Inflammatory macrophage treated with lipopolysaccharide for 4 hours (primary cell): ENCODE measurements at regions not wholly inside any gene's neighbourhood (a gene's known extent, or its start where the extent isn't known, plus 50 kb on each side); places are given as distances from the start of the nearest gene placed in this dataset.
A peak's percentile ranks its signal among the peaks of the same experiment; 100 is the strongest.
"Not testable (repeated sequence)": the region's sequence is repeated elsewhere in the genome, so short reads cannot be mapped to it uniquely, and the experiment has no call there.

ENCODE experiments used
- DNase-seq: peaks from one replicate; pipeline ENCODE4 v3.0.0-alpha.2; 2020

DNA sequence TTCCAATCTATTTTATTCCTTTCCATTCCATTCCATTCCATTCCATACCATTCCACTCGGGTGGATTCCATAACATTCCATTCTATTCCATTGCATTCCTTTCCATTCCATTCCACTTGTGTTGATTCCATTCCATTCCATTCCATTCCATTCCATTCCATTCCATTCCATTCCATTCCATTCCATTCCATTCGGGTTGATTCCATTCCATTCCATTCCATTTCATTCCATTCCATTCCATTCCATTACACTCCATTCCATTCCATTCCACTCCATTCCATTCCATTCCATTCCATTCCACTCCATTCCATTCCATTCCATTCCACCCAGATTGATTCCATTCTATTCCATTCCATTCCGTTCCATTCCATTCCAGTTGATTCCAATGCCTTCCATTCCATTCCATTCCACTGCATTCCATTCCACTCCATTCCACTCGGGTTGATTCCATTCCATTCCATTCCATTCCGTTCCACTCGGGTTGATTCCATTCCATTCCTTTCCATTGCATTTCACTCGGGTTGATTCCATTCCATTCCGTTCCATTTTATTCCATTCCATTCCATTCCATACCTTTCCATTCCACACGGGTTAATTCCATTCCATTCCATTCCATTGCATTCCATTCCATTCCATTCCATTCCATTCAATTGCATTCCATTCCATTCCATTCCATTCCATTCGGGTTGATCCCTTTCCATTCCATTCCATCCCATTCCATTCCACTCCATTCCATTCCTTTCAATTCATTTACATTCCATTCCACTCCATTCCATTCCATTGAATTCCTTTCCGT lies 168.4 kb downstream of the CWH43 start:
- DNase-seq, result peak; percentile 52

DNA sequence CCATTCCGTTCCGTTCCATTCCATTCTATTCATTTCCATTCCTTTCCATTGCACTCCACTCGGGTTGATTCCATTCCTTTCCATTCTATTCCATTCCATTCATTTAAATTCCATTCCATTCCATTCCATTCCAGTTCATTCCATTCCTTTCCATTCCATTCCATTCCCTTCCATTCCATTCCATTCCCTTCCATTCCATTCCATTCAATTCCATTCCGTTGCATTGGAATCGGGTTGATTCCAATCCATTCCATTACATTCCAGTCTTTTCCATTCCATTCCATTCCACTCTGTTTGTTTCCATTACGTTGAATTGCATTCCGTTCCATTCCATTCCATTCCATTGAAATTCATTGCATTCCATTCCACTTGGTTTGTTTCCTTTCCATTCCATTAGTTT lies 169.2 kb downstream of the CWH43 start:
- DNase-seq, result not testable (repeated sequence)

DNA sequence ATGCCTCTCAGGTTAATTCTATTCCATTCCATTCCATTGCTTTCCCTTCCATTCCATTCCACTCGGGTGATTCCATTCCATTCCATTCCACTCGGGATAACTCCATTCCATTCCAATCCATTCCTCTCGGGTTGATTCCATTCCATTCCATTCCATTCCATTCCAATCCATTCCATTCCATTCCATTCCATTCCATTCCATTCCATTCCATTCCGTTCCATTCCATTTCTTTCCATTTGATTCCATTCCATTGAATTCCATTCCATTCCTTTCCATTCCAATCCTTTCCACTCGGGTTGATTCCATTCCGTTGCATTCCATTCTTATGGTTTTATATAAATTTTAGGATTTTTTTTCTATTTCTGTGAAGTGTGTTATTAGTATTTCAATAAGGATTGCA lies 170.2 kb downstream of the CWH43 start:
- not testable (repeated sequence) for DNase-seq

DNA sequence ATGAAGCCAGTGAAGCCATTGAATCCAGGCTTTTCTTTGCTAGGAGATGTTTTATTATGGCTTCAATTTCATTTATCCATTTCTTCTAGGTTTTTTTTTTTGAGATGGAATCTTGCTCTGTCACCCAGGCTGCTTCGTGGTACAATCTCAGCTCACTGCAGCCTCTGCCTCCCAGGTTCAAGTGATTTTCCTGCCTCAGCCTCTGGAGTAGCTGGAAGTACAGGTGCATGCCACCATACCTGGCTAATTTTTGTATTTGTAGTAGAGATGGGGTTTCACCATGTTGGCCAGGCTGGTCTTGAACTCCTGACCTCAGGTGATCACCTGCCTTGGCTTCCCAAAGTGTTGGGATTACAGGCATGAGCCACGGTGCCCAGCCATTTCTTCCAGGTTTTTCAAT lies 171.6 kb downstream of the CWH43 start:
- not testable (repeated sequence) for DNase-seq

DNA sequence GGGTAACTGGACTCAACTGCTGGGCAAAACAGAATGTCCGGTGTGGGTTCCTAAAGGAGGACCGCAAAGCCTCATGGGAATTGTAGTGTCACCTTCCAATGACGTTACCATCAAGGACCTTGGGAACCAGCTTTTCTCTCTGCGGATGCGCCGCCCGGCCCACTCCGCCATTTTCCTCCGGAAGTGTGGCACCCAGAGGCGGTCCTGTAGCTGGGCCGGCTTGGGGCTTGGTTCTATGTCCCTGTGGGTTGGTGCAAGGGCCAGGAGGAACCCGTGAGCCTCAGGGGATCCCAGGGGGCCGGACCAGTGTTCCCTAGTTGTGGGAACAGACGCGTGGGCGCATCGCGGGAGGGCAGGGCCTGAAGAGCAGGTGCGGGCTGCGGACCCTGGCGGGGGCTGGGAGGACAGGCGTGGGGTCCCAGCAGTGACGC lies 175.1 kb downstream of the CWH43 start:
- DNase-seq, result not testable (repeated sequence)

DNA sequence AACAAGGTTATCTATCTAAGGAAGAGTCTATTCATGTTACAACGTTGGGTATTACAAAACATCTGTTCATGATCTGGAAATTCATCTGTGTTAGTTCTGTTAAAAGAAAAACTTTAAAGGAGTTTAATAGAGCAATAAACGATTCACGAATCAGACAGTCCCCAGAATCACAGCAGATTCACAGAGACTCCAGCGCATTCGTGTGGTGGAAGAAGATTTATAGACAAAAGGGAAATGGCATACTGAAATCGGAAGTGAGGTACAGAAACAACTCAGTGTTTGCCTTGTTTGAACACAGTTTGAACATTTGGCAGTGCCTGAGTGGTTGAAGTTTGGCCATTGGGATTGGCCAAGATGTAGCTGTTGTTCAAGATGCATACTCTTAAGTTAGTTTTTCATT lies 178.8 kb downstream of the CWH43 start:
- not testable (repeated sequence) for DNase-seq

DNA sequence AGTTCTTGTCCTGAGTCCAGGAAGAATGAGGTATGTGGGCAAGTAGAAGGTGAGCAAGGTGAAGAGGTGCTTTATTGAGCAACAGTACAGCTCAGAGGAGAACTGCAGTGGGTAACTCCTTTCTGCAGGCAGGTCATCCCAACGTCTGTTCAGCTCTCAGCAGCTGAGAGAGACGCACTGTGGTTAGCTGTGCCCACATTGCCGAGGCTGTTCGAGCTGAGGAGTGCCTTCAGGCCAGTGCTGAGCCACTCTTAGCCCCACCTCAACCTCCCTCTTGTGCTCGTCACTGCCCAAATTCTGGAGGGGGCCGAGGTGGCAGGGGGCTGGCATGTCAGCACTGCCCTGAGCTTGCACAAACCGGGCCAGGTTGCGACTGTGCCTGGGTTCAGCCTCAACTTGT lies 191.8 kb downstream of the CWH43 start:
- DNase-seq, result not testable (repeated sequence)

DNA sequence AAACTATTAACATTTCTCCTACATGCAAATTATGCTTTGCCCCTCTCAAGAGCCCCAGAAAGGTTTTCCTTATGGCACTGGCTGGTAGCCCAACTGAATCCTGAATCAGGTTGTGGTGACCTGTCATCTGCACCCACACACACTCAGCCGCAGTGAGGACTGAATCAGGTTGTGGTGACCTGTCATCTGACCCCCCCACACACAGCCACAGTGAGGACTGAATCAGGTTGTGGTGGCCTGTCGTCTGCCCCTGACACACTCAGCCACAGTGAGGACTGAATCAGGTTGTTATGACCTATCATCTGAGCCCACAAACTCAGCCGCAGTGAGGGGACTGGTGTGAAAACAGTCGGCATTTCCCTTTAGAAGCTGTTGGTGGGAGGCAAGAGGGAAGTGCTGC lies 195.0 kb downstream of the CWH43 start:
- DNase-seq, result not testable (repeated sequence)

DNA sequence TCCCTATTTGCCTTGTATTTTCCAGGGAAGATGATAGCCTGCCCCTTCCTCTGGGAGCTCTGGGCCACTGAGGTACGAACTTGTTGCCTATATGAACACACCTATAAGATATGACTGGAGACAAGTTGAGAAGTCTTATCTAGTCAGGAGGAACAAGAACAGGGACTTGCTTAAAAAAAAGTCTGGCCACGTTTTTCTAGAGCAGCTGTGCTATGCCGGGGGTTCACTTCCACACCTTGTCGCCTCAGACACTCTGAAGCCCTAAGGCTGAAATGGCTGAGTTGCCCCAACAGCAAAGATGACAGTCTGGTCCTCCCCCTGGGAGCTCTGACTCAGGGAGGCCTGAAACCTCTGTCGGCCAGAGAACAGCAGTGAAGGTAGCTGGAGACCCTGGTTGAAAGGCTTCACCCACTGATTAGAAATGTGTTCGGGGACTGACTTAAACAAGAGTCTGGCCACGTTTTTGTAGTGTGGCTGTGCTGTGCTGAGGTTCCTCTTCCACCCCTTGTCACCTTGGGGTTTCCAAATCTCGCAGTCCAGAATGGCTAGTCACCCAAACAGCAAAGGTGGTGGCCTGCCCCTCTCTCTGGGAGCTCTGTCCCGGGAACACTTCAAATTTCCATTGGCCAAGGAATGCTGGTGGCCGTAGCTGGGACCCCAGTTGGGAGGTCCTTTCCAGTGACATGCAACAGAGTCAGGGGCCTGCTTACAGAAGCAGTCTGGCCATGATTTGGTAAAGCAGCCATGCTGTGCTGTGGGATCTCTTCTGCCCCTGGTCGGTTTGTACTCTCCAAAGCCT lies 225.5 kb downstream of the CWH43 start:
- DNase-seq, result not testable (repeated sequence)

DNA sequence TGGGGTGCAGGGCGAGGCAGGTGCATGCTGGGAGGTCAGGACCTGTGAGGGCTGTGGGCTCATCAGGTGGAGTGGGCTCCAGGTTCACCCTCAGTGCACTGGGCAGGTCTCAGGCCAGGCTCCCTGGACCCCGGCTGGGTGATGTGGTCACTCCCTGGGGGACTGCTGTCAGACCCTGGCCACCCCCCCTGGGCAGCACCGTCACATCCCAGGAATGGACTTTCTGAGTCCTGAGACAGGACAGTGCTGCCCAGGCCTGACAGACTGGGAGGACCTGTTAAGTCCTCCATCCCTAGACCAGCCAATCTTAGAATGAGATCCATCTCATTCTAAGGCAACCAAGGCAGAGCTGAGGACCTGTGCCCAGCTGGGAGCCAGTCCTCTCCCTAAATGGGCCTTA lies 227.2 kb downstream of the CWH43 start:
- not testable (repeated sequence) for DNase-seq

DNA sequence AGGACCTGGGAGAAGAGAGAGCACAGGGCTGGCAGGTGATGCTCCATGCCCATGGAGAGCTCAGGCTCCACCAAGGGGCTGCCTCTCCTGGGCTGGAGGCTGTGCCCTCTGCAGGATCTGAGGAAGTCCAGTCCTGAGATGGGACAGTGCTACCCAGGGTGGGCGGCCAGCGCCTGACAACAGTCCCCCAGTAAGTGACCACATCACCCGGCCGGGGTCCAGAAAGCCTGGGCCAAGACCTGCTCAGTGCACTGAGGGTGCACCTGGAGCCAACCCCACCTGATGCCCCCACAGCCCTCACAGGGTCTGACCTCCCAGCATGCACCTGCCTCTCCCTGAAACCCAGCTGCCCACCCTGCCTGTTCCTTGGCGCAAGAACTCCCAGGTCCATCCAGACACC lies 227.7 kb downstream of the CWH43 start:
- not testable (repeated sequence) for DNase-seq

DNA sequence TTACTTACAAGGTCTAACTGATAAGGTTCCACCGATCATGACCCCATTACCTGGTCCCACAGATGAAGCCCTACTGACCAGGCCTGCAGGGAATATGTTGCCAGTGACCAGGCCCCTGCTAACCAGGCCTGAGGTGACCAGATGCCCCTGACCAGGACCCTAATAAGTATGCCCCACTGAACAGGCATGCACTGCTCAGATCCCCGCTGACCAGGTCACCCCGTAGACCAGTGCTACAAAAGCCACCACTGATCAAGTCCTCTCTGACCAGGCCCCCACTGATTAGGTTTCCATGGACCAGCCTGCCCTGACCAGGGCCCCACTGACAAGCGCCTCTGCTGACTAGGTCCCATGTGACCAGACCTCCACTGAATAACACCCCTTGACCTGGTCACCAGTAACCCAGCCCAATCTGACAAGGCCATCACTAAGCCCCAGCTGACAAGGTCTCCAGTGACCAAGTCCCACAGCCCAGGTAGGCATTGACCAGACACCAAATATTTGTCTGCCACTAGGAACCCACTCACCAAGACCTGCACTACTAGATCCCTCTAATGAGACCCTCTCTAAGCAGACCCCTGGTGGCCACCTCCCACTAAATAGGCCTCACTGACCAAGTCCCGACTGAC lies 228.5 kb downstream of the CWH43 start:
- DNase-seq, result not testable (repeated sequence)

DNA sequence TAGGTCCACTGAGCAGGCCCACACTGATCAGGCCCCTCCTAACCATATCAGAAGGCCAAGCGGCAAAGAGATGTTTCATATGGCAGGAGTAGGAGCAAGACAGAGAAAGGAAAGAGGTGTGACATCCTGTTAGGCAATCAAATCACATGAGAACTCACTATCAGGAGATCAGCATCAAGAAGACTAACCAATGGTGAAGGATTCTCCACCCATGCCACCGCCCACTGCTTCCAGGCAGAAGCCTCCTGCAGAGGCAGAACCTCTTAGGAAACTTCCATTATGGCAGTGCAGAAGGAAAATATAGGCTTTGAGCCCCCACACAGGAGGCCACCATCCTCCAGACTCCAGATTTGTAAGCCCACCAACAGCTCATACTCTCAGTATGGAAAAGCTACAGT lies 229.0 kb downstream of the CWH43 start:
- not testable (repeated sequence) for DNase-seq

DNA sequence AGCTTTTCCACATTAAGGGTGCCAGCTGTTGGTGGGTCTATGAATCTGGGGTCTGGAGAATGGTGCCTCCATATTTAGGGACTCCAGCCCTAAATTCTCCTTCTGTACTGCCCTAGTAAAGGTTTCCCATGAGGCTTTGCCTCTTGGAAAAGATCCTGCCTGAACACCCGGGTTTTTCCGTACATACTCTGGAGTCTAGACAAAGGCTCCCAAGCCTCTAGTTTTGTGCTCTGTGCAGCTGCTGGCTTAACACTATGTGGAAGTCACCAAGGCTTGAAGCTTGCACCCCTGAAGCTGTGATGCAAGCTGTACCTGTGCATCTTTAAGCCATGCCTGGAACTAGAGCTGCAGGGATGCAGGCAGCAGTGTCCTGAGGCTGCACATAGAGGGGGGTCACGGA lies 230.5 kb downstream of the CWH43 start:
- DNase-seq, result not testable (repeated sequence)

DNA sequence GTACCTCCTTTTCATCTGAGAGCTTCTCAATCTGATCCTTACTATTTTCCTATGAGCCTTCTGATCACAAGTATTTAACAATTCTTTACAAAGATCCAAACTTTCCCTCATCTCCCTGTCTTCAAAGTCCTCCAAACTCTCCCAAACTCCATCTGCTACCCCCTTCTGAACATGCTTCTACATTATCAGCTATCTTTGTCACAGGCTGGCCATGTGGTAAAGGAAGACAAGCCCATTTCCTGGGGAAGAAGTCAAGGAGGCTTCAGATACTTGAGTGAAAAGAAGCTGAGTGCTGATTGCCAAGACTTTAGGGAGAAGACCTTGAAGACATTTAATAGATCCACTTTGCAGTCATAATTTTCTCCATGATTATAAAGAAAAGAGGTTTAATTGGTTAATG lies 231.4 kb downstream of the CWH43 start:
- DNase-seq, result no peak

DNA sequence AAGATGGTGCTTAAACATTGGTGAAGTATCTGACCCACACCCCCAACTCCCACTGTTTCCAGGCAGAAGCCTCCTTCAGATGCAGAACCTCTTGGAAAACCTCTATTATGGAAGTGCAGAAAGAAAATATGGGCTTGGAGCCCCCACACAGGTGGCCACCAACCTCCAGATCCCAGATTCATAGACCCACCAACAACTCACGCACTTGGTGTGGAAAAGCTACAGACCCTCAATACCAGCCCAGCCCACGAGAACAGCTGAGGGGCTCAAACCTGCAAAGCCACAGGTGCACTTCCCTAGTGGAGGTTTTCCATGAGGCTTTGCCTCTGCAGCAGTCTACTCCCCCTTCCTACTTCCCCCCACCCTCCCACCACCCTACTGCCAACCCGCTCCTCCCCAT lies 232.0 kb downstream of the CWH43 start:
- DNase-seq, result not testable (repeated sequence)

DNA sequence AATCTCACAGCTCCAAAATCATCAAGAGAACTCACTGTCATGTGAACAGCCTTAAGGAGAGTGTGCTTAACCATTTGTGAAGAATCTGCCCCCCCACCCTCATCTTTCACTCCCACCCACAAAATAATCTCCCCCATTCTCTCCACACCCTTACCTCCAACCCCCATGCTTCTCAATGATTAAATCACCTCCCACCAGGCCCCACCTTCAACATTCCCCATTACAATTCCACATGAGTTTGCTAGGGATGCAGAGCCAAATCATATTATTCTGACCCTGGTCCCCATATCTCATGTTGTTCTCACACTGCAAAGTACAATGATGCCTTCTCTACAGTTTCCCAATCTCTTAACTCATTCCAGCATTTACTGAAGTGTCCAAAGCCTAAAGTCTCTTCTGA lies 232.9 kb downstream of the CWH43 start:
- not testable (repeated sequence) for DNase-seq

DNA sequence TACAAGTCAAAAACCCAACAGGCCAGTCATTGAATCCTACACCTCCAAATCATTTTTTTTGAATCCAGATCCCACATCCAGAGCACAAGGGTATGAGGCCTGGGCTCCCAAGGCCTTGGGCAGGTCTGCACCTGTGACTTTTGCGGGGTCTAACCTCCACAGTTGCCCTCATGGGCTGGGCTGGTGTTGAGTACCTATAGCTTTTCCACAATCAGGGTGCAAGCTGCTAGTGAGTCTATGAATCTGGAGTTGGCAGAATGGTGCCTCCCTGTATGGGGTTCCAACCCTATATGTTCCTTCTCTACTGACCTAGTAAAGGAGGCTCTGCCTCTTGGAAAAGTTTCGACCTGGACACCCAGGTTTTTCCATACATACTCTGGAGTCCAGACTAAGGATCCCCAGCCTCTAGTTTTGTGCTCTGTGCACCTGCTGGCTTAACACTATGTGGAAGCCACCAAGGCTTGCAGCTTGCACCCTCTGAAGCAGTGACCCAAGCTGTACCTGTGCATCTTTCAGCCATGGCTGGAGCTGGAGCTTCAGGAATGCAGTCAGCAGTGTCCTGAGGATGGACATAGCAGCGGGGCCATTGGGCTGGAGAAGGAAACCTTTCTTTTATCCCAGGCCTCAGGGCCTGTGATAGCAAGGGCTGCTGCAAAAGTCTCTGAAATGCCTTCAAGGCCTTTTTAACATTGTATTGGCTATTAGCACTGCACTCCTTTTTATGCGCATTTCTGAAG lies 233.6 kb downstream of the CWH43 start:
- DNase-seq, result not testable (repeated sequence)

DNA sequence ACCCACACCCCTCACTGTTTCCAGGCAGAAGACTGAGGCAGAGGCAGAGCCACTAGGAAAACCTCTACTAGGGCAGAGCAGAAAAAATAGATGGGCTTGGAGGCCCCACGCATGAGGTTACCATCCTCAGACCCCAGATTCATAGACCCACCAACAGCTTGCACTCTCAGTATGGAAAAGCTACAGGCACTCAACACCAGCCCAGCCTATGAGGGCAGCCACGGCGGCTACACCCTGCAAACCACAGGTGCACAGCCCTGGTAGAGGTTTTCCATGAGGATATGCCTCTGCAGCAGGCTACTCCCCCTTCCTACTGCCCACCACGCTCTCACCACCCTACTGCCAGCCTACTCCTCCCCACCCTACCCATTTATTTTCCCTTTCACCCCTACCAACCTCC lies 235.1 kb downstream of the CWH43 start:
- no peak for DNase-seq

DNA sequence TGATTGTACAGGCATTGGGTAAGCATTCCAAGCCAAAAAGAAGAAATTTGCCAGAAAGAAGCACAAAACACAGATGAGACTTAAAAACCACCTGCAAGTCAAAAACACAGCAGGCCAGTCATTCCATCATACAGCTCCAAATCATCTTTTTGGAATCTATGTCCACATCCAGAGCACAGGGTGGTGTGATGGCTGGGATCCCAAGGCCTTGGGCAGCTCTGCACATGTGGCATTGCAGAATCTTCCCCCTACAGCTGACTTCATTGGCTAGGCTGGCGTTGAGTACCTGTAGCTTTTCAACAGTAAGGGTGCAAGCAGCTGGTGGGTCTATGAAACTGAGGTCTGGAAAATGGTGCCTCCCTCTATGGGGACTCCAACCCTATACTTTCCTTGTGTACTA lies 236.7 kb downstream of the CWH43 start:
- not testable (repeated sequence) for DNase-seq

DNA sequence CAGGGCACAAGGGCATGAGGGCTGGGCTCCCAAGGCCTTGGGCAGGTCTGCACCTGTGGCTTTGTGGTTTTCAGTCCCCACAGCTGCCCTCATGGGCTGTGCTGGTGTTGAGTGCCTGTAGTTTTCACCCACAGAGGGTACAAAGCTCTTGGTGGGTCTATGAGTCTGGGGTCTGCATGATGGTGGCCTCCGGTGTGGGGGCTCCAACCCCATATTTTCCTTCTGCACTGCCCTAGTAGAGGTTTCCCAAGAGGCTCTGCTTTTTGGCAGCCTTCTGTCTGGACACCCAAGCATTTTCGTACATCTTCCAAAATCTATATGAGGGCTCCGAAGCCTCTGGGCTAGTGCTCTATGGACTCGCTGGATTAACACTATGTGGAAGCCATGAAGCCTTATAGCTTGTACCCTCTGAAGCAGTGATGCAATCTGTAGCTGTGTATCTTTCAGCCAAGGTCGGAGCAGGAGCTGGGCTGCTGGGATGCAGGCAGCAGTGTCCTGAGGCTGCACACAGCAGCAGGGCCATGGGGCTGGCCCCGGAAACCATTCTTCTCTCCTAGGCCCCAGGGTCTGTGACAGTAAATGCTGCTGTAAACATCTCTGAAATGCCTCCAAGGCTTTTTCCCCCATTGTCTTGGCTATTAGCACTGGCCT lies 240.3 kb downstream of the CWH43 start:
- not testable (repeated sequence) for DNase-seq

DNA sequence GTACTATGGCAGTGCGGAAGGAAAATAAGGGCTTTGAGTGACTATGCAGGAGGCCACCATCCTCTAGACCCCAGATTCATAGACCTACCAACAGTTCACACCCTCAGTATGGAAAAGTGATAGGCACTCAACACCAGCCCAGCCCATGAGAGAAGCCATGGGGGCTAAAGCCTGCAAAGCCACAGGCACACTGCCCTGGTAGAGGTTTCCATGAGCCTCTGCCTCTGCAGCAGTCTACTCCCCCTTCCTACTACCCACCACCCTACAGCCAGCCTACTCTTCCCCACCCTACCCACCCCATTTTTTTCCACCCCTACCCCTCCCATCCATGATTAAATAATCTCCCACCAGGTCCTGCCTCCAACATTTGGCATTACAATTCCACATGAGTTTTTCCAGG lies 241.9 kb downstream of the CWH43 start:
- DNase-seq, result not testable (repeated sequence)
